COR-L47 (cell line): ENCODE measurements at regions not wholly inside any gene's neighbourhood (a gene's known extent, or its start where the extent isn't known, plus 50 kb on each side); places are given as distances from the start of the nearest gene placed in this dataset.

Experiments
- DNase-seq: peaks from one replicate; lab custom pipeline; 2025; lab: John Stamatoyannopoulos, UW

- DNase-seq, result no peak
Measured at GRCh38 chr18:75158465-75159237, 50.3 kb downstream of the PTGR3 start.

DNA sequence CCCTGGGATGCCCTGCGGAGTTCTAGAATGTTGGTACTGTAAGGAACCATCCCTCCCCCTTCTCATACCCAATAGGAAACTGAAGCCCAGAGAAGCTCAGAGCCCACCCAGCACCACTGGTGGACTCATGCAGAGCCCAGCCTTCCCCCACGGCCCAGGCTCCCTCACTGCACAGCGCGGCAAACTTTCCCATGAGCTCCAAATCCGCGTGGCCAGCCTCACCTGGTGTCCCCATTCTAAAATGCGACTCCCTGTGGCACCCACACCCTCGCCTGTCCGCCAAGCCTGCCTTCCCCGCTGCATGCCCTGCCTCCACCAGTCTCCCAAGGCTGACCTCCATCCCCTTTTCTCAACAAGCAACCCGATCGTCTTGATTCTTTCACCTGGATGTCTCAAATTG, 51.1 kb downstream of the PTGR3 start:
- DNase-seq, result no peak

DNA sequence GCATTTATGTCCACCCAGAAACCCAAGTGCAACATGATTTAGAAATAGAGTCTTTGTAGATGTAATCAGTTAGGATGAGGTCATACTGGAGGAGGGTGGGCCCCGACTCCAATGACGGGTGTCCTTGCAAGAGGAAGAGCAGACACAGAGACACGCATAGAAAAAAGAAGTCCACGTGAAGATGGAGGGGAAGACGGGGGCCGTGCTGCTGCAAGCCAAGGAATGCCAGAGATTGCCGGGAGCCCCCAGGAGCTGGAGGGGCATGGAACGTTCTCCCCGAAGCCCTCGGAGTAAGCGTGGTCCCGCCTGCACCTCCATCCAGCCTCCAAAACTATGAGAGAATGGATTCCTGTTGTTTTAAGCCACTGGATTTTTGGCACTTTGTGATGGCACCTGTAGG, 51.6 kb downstream of the PTGR3 start:
- DNase-seq, result no peak

DNA sequence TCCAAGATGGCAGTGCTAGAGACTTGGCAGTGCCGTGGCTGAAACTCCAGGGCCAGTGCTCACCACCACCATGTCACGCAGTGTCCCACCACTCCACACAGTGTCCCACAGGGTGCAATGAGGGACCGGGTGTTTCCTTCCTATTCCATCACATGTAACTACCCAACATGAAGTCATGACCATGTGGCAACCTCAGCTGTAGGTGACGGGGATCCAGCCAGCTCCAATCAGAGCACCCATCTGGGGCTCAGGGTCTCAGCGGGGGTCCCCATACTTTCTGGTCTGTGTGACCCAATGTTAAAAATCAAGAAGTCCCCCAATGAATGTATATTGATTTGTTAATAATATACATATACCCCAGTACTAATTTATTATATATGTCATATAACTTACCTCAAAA, 52.1 kb downstream of the PTGR3 start:
- DNase-seq, result no peak

- no peak for DNase-seq
Measured at GRCh38 chr18:75156139-75156750, 52.7 kb downstream of the PTGR3 start.

- DNase-seq, result no peak
Measured at GRCh38 chr18:75154997-75155396, 53.9 kb downstream of the PTGR3 start.

DNA sequence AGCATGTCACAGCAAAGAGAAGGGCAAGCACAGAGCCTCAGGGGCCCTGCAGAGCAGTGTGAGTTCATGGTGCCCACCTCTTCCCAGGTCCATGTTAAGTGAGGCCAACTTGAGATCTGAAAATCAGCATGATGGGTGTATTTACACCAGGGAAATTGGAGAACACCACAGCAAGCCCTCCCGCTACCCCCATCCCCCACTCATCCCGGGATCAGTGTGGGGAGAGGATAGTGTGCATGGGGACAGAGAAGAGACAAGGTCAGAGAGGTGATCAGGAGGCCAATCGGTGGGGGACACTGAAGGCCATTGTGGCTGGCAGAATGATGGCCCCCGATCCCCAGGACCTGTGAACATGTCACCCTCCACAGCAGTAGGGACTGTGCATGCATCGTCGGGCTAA, 54.7 kb downstream of the PTGR3 start:
- no peak for DNase-seq

- no peak for DNase-seq
Measured at GRCh38 chr18:75143851-75144250, 65.1 kb downstream of the PTGR3 start.

- no peak for DNase-seq
Measured at GRCh38 chr18:75142677-75143076, 66.3 kb downstream of the PTGR3 start.

- no peak for DNase-seq
Measured at GRCh38 chr18:75141734-75142133, 67.2 kb downstream of the PTGR3 start.

DNA sequence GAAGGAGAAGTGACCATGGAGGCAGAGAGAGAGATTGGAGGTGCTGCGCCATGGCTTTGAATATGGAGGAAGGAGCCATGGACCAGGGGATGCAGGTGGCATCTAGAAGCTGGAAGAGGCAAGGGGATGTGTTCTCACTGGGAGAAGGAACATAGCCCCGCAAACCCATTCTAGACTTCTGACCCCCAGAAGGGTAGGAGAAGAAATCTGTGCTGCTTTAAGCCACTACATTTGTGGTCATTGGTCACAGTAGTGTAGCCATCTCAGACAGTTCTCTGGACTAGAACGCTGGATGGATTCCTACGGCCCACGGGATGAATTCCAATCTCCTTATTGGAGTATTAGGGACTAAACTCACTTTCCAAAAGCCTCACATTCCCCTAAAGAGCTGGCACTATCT, 67.8 kb downstream of the PTGR3 start:
- DNase-seq, result no peak

- no peak for DNase-seq
Measured at GRCh38 chr18:75140296-75140695, 68.6 kb downstream of the PTGR3 start.

DNA sequence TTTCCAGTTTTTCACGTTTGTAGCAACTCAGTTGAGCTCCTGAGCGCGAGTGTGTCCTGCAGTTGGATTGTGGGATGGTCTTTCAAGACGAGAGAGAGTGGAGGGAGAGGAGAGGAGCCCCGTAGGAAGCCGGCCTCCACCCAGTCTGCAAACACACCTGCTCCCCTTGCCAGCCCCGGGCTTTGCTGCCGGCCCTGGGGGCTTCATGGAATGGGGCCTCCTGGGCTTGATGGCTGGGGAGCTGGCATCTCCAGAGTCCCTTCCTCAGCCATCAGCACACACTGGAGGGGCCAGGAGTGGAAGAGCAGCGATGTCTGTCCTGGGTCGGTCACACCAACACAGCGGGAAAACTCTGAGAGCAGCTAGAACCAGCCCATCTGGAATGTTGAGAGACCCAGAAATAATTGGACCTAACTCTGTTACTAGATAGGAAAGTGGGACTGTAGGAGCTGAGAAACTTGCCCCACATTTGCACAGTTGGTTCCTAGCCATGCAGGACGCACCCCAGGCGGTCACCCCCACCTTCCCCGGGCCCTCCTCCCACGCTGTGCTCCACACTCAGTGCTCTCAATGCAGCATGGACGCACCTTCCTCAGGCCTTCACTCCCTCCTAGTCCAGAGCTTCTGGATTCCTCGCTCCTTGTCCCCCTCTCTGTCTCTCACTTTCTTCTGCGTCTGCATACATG, 69.6 kb downstream of the PTGR3 start:
- DNase-seq, result no peak

DNA sequence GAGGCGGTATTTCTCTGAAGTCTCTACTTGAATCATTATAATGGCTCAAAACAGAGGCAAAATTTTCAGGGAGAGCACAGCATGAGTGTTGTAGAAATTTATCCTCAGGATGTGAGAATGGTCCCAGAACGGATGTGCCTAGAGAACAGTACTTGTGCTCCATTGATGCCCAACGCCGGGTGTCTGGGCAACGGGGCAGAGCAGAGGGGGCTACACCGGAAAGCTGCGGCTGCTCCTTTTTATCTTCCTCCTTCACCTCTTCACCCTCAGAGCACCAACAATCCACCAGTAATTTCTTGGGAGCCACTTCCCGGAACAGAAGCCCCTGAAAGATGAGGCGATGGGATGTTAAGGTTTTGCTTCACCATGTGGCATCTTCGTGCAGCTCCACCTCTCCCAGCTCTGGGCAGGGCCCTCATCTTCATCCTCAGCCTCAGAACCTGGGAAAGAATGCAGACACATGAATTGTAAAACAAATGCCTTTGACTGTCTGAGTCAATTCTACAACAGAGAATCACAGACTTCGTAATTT, 71.5 kb downstream of the PTGR3 start:
- no peak for DNase-seq

DNA sequence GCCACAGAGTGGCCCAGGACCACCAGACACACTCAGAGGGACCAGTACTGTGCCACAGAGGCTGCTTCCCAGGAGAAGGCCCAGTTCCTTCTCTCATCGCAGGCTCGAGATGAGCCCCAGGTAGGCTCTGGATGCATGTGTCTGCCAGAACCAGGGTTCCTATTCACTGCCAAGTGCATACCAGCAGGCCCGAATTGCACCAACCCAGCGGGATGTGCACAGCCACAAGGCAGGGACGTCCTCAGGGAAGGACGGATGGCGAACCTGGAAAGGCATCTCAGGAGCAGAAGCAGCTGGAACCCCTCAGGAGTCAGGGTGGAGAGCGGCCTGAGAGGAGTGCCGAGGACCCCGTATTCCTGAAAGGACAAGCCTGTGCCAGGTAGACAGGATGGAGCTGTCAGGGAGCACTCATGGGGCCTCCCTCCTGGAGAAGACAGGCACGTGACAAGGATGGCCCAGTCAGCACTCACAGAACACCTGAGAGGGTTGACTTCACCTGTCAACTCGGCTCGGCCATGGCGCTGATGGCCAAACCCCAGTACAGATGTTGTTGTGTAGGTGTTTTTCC, 73.7 kb downstream of the PTGR3 start:
- DNase-seq, result no peak

DNA sequence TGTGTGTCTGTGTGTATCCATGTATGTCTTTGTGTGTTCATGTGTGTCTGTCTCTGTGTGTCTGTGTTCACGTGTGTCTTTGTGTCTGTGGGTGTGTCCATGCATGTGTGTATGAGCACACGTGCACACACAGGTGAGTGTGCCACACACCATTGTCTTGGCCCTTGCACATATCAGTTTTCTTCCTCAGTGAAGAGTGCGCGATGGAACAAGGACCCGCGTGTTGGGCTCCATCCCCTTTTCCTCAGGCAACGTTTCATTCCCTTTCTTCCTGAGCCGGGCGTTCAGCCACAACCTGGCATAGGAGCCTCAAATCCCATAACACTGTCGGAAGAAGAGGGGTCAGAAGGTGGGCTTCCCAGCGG, 74.3 kb downstream of the PTGR3 start:
- no peak for DNase-seq

DNA sequence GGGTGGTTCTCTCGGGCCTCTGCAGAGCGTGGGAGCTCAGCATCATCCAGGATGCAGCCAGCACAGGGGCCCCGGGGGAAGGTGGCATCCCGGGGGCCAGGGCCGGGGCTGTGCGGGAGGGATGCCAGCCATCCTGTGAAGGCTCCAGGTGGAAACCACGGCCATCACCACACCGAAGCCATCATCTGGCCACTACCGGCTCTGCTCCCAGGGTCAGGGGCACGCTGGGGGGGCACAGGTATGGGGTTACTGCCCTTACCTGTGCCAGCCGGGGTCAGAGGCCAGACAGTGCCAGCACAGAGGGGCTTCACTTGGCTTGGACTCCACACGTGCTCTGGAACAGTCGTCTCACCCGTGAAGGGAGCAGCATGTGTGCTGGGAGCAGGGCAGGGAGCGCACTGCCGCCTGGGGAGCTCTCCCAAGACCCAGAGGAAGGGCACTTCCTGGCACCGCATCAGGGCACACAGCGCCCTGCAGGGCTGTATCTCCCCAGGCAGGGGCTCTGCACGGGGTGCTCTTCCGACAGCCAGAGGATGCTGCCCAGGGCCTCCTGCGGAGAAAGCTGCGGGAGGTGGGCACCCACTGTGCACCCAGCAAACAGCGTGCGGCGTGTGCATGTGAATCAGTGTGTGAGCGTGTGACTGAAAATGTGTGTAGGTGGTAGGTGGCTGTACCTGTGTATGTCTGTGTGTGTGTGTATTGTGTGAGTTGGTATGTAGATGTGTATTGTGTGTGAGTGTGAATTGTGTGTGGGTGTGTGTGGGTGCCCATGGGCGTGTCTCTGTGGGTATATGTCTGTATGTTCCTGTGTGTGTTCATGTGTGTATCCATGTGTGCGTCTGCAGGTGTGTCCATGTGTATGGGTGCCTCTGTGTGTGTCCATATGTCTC, 75.0 kb downstream of the PTGR3 start:
- DNase-seq, result peak; percentile 61

GRCh38 chr18:75132931-75133525, 75.9 kb downstream of the PTGR3 start:
- peak; percentile 50 for DNase-seq

GRCh38 chr18:75132098-75132870, 76.7 kb downstream of the PTGR3 start:
- DNase-seq, result no peak

DNA sequence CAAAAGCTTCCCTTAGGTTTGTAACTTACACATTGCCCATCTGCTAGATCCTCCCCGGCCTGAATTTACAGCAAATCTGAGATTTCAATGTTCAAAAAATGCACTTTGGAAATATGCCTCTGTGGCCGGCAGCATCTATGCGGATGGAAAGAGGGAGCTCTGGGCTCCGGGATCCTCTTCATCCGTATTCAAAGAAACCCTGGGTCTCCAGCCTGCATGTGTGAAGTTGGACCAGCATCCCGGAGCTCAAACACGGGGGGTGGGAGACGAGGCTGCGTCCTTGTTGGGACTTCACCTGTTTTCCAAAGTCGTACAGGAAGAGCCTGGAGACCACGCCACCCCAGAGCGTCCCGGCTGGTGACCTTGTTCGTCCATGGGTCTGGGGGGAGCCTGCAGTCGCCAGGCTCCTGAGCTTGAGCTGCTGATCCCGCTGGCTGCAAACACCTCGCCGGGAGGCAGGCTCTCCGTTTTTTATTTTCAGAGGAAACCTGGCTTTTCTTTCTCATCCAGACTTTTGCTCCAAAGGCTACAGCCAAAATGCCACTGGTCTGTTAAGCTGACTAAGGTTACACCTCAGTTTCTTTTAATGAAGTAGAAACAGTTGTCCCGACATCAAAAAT, 77.4 kb downstream of the PTGR3 start:
- no peak for DNase-seq
